MM.1S (cell line): ENCODE measurements at regions not wholly inside any gene's neighbourhood (a gene's known extent, or its start where the extent isn't known, plus 50 kb on each side); places are given as distances from the start of the nearest gene placed in this dataset.

Experiments used
- DNase-seq: peaks from one replicate; pipeline ENCODE4 v3.0.0-alpha.2; 2015
- H2AFZ ChIP-seq: fragments of 300-600 bp; sonication (generic); 2 replicates; pipeline ENCODE4 v1.6.0; 2016; ENCODE audit warnings: antibody characterized with exemption, low read length
- H3F3A ChIP-seq: fragments of 300-600 bp; sonication (generic); 2 replicates; pipeline ENCODE4 v1.6.1; 2016; ENCODE audit warnings: mild to moderate bottlenecking, antibody characterized with exemption, low read length, moderate library complexity, mixed read lengths; ENCODE audit not compliant: insufficient read depth
- H3K27ac ChIP-seq: fragments of 300-600 bp; sonication (generic); 2 replicates; pipeline ENCODE4 v1.5.1; 2016; ENCODE audit warnings: mild to moderate bottlenecking, low read length
- H3K27me3 ChIP-seq: fragments of 300-600 bp; sonication (generic); replicated peaks from 2 replicates; pipeline ENCODE4 v1.6.0; 2016; ENCODE audit warnings: low read length; ENCODE audit not compliant: insufficient read depth
- H3K36me3 ChIP-seq: fragments of 300-600 bp; sonication (generic); replicated peaks from 2 replicates; pipeline ENCODE4 v1.6.1; 2016; ENCODE audit warnings: mild to moderate bottlenecking, low read length, mixed read lengths; ENCODE audit not compliant: insufficient read depth
- H3K4me1 ChIP-seq: fragments of 300-600 bp; sonication (generic); 2 replicates; pipeline ENCODE4 v1.6.1; 2016; ENCODE audit warnings: low read length, mixed read lengths
- H3K4me2 ChIP-seq: fragments of 300-600 bp; sonication (generic); 2 replicates; pipeline ENCODE4 v1.6.0; 2016; ENCODE audit warnings: low read depth, low read length
- H3K4me3 ChIP-seq: fragments of 300-600 bp; sonication (generic); 2 replicates; pipeline ENCODE4 v1.5.1; 2016; ENCODE audit warnings: low read length, mixed read lengths
- H3K79me2 ChIP-seq: fragments of 300-600 bp; sonication (generic); 2 replicates; pipeline ENCODE4 v1.6.1; 2016; ENCODE audit warnings: mixed run types, low read length, mixed read lengths
- H3K9ac ChIP-seq: fragments of 300-600 bp; sonication (generic); 2 replicates; pipeline ENCODE4 v1.6.1; 2016; ENCODE audit warnings: low read length, mixed read lengths
- H3K9me2 ChIP-seq: fragments of 300-600 bp; sonication (generic); replicated peaks from 2 replicates; pipeline ENCODE4 v1.6.1; 2016; ENCODE audit warnings: mild to moderate bottlenecking, low read length, mixed read lengths; ENCODE audit not compliant: insufficient read depth
- H3K9me3 ChIP-seq: fragments of 300-600 bp; sonication (generic); replicated peaks from 2 replicates; pipeline ENCODE4 v1.6.1; 2016; ENCODE audit warnings: mild to moderate bottlenecking, low read length, mixed read lengths; ENCODE audit not compliant: insufficient read depth
- H4K20me1 ChIP-seq: fragments of 300-600 bp; sonication (generic); 2 replicates; pipeline ENCODE4 v1.6.1; 2016; ENCODE audit warnings: mild to moderate bottlenecking, low read length, moderate library complexity, mixed read lengths; ENCODE audit not compliant: insufficient read depth
- CTCF ChIP-seq: fragments of 300-600 bp; sonication (generic); IDR thresholded peaks from 2 replicates; pipeline ENCODE4 v1.5.1; 2016; ENCODE audit warnings: antibody characterized with exemption, low read length, mixed read lengths
- EZH2 ChIP-seq: fragments of 300-600 bp; sonication (generic); optimal IDR thresholded peaks from 2 replicates; pipeline ENCODE3; 2017; ENCODE audit warnings: low read depth, mild to moderate bottlenecking, antibody characterized with exemption, low read length, mixed read lengths
- EZH2phosphoT487 ChIP-seq: fragments of 300-600 bp; sonication (generic); IDR thresholded peaks from 2 replicates; pipeline ENCODE4 v1.6.1; 2018; ENCODE audit warnings: antibody characterized with exemption, low read length

- Histone ChIP-seq H3F3A (no peaks in the 10 kb centered on the region), H3K4me1 (no peaks in the 10 kb centered on the region), H2AFZ (no peak overlapping the region), H3K36me3 (no peaks in the 10 kb centered on the region), H3K27me3 (peaks cover 82% of the 10 kb centered on the region), H3K79me2 (no peaks in the 10 kb centered on the region), H3K4me3 (no peak overlapping the region), H3K27ac (no peak overlapping the region), H3K9me3 (no peaks in the 10 kb centered on the region), H3K9me2 (no peaks in the 10 kb centered on the region), H3K9ac (no peak overlapping the region), H3K4me2 (no peak overlapping the region), H4K20me1 (no peaks in the 10 kb centered on the region)
- TF ChIP-seq EZH2phosphoT487 (no peak), CTCF (no peak), EZH2 (no peak)
- no peak for DNase-seq
These were observed 96.6 kb downstream of the METRNL start for GRCh38 chr17:83175822-83176622.

DNA sequence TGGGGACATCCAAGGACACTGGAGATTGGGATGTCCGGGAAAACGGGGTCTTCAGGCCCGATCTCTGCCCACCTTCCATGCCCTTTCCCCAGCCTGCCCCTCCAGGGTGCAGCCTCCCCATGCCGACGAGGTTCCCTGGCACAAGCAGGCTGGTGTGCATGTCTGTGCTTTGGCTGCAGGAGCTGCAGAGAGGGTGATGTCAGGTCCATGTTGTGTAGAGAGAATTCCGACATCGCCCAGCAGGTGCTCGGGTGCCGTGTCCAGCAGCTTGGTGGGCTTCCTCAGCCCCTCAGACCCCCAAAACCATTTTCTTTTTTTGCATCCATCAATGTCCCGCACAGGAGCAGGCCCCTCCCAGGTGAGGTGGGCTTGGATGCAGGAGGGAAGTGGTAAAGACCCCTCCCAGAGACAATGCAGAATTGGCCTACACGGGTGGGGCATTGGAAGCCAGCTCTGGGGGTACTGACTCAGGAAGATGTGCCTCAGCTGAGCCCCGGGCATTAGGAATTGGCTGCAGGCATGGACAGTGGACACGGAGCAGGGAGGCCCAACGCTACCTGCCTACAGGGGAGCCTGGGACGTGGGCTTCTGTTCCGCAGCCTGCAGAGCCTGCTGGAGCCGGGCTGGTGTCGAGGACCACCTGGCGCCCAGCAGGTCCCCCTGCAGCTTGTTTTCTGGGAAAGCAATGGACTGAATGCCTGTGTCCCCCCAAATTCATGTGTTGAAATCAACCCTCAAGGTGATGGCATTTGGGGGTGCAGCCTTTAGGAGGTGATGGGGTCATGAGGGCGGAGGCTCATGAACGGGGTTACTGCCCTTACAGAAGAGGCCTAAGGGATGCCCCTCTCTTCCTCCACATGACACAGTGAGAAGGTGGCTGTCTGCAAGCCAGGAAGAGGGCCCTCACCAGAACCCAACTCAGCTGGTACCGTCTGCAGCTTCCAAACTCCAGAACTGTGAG lies 97.5 kb downstream of the METRNL start:
- H3K4me2 ChIP-seq = no peak overlapping the region
- H2AFZ ChIP-seq = no peak overlapping the region

More for the DNA sequence above, 97.5 kb downstream of the METRNL start:
- no peaks in the 10 kb centered on the region for H3K36me3 ChIP-seq
- H4K20me1 ChIP-seq = no peaks in the 10 kb centered on the region
- no peak for DNase-seq
- no peaks in the 10 kb centered on the region for H3K9me3 ChIP-seq
- no peaks in the 10 kb centered on the region for H3K4me1 ChIP-seq
- H3K27ac ChIP-seq = no peak overlapping the region
- TF ChIP-seq EZH2 (no peak), CTCF (no peak), EZH2phosphoT487 (no peak)
- no peaks in the 10 kb centered on the region for H3K9me2 ChIP-seq
- no peaks in the 10 kb centered on the region for H3F3A ChIP-seq
- H3K79me2 ChIP-seq = no peaks in the 10 kb centered on the region
- no peak overlapping the region for H3K4me3 ChIP-seq
- H3K27me3 ChIP-seq = peaks cover 73% of the 10 kb centered on the region
- H3K9ac ChIP-seq = no peak overlapping the region
